K562 (cell line): ENCODE measurements at regions not wholly inside any gene's neighbourhood (a gene's known extent, or its start where the extent isn't known, plus 50 kb on each side); places are given as distances from the start of the nearest gene placed in this dataset.

ENCODE experiments used
- CCNT2 ChIP-seq: IDR thresholded peaks from 2 replicates; pipeline ENCODE4 v1.6.1; 2011; ENCODE audit warnings: borderline replicate concordance, low read depth, mild to moderate bottlenecking, moderate library complexity, mixed read lengths, low read length; ENCODE audit not compliant: insufficient read length; ENCODE audit errors: extremely low read depth
- RBM15 ChIP-seq: fragments of 200-400 bp; formaldehyde crosslinking; IDR thresholded peaks from 2 replicates; pipeline ENCODE4 v1.6.1; 2018; ENCODE audit warnings: mild to moderate bottlenecking, low read length, moderate library complexity; ENCODE audit not compliant: insufficient read depth
- RBM17 ChIP-seq: fragments of 200-400 bp; formaldehyde crosslinking; IDR thresholded peaks from 2 replicates; pipeline ENCODE4 v1.6.1; 2017; ENCODE audit warnings: low read depth, mild to moderate bottlenecking, low read length, borderline replicate concordance
- RFX5 ChIP-seq: IDR thresholded peaks from 2 replicates; pipeline ENCODE4 v1.6.1; 2011; ENCODE audit warnings: low read depth, mild to moderate bottlenecking, improper control_type of control experiment, low read length
- STAG1 ChIP-seq: sonication (generic); formaldehyde crosslinking; IDR thresholded peaks from 2 replicates; pipeline ENCODE4 v1.5.0; 2020; ENCODE audit warnings: missing genetic modification reagents, borderline replicate concordance
- ZEB2 ChIP-seq: fragments of 450-650 bp; IDR thresholded peaks from 2 replicates; pipeline ENCODE4 v1.6.1; 2016
- TF ChIP-seq, protein P1 (sequence below), 2 experiments: fragments of 450-650 bp; IDR thresholded peaks; 2 replicates each; pipeline ENCODE4 v1.6.1; 2016; ENCODE audit warnings: mild to moderate bottlenecking in 2 of 2, borderline replicate concordance in 1 of 2, low read depth in 1 of 2, moderate library complexity in 1 of 2

DNA sequence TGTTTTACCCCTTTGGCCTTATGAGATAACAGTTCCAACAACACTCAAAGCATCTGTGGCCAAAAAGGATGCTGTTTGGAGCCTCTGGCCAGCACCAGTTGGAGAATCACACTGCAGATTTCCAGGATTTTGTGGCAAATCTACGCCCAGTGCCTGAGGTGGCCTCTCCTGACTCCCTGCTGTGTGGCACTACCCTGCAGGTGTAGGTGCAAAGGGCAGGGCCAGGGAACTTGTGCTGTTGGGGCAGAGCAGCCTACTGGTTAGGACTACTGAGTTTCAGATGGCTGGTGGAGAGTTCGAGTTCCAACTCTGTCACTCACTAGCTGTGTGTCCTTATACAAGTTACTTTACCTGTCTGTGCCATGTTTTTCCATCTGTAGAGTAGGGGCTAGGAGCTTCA, 170.5 kb downstream of the PTPRU start (continued):
- TF ChIP-seq, protein P1, sequence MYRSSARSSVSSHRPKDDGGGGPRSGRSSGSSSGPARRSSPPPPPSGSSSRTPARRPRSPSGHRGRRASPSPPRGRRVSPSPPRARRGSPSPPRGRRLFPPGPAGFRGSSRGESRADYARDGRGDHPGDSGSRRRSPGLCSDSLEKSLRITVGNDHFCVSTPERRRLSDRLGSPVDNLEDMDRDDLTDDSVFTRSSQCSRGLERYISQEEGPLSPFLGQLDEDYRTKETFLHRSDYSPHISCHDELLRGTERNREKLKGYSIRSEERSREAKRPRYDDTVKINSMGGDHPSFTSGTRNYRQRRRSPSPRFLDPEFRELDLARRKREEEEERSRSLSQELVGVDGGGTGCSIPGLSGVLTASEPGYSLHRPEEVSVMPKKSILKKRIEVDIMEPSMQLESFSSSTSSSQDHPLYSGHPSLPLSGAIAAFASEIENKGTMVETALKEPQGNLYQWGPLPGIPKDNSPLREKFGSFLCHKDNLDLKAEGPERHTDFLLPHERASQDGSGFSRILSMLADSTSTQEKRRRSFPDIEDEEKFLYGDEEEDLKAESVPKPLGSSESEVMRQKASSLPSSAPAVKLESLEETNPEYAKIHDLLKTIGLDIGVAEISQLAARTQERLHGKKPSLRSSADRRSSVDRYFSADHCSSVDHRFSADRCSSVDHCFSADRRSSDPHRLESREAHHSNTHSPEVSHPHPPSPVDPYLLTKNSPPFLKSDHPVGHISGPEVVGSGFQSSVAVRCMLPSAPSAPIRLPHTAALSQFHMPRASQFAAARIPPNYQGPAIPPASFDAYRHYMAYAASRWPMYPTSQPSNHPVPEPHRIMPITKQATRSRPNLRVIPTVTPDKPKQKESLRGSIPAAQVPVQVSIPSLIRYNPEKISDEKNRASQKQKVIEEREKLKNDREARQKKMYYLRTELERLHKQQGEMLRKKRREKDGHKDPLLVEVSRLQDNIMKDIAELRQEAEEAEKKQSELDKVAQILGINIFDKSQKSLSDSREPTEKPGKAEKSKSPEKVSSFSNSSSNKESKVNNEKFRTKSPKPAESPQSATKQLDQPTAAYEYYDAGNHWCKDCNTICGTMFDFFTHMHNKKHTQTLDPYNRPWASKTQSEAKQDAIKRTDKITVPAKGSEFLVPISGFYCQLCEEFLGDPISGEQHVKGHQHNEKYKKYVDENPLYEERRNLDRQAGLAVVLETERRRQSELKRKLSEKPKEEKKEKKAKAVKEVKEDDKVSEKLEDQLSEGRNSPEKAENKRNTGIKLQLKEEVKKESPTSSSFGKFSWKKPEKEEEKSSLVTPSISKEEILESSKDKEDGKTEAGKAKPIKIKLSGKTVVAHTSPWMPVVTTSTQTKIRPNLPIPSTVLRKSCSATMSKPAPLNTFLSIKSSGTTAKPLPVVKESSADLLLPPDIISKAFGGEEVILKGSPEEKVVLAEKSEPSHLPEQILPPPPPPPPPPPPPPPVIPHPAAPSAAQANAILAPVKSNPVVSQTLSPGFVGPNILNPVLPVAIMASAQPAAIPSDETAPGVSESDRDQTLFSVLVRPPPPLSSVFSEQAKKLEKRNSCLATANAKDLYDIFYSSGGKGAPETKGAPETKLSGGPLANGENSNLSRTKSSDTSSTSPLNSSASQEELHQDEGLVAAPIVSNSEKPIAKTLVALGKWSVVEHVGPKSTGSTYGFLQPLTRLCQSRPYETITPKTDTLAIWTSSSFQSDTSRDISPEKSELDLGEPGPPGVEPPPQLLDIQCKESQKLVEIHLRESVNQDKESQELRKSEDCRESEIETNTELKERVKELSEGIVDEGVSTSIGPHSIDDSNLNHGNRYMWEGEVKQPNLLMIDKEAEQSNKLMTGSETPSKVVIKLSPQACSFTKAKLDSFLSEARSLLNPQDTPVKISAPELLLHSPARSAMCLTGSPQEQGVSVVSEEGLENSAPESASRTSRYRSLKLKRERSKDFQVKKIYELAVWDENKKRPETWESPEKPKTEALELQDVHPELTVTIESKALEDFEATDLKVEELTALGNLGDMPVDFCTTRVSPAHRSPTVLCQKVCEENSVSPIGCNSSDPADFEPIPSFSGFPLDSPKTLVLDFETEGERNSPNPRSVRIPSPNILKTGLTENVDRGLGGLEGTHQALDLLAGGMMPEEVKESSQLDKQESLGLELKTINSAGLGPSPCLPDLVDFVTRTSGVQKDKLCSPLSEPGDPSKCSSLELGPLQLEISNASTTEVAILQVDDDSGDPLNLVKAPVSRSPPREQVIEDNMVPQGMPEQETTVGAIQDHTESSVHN (IDR thresholded peaks at IDR 0.05; ENCODE audit: borderline replicate concordance in 1 of 2, low read depth in 1 of 2), result no peak
- TF ChIP-seq STAG1 (CRISPR knock-in tag) (no peak), RBM17 (no peak), CCNT2 (no peak), RFX5 (no peak), ZEB2 (no peak), RBM15 (no peak)
